HG03571 (cell line): ENCODE measurements at regions not wholly inside any gene's neighbourhood (a gene's known extent, or its start where the extent isn't known, plus 50 kb on each side); places are given as distances from the start of the nearest gene placed in this dataset.

Source experiments
- ATAC-seq: cut with Tn5 transposase; IDR thresholded peaks from one replicate; pipeline ENCODE4 v1.9.1; 2021; ENCODE audit not compliant: unreplicated experiment

DNA sequence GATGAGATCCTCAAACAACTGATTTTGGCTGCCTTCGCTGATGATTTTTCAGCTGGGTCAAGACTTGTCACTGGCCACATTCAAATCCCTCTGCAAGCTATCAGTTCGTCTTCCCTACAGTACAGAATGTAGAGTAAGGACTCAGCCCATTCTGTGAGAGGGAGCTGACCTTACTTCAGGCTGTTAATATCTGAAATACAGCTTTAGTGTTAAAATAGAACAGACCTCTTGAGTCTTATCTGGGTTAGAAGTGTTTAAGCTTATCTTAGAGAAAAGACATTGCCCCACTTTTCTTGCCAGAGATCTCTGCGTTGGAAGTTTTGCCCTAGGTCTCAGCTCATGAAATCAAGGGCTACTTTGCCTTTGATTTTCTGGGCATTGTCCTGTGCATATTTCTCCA lies 383.4 kb upstream of the LARGE1 start:
- no peak for ATAC-seq

DNA sequence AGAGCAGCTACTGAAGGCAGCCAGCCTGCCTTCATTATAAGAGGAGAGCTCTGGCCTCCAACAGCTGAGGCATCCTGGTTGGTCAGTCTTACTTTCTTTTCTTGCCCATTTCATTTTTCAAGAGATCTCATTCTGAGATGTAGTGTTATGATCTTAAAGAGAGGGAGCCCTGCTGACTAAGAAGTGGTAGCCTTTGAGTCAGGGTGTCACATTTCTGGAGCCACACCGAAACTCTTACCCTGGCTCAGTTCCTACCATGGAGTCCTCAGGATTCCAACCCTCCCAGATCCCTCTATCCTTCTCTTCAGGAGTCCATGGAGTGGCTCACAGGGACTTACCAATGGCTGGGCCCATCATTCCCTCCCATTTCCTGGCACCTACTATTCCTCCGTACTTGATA lies 386.1 kb upstream of the LARGE1 start:
- ATAC-seq, result no peak

DNA sequence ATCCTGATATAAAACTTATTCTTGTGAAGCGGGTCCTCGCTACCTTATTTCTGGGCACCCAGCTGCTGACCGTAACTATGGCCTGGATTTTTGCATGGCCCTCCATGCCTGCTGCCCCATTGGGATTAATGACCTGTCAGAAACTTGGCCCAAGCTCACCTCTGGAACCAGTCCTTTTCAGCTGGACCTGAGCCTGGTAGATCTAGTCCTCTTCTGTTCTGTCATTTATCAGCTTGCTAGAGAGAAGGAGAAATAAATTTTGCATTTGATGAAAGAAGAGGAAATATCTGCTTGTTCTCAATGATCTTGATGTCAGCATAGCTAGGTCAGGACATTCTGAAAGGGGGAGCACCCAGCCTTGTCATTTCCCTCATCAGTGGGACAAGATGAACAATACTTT lies 387.8 kb upstream of the LARGE1 start:
- no peak for ATAC-seq

DNA sequence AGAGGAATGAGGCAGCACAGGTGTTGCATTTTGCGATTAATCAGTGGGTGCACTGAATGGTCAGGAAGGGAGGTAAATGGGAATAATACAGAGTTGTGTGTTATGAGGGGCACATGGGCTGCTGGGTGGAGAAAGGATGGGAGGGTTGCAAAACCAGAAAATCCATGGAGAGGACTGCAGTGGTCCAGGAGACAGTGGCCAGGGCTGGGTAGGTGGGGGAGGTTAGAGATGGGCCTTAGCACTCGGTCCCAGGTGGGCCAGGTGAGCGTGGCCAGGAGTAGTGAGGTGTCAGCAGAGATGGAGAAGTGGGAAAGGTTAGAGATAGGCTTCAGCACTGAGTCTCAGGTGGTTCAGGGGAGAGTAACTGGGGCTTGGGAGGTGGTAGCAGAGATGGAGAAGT lies 399.1 kb upstream of the LARGE1 start:
- no peak for ATAC-seq

DNA sequence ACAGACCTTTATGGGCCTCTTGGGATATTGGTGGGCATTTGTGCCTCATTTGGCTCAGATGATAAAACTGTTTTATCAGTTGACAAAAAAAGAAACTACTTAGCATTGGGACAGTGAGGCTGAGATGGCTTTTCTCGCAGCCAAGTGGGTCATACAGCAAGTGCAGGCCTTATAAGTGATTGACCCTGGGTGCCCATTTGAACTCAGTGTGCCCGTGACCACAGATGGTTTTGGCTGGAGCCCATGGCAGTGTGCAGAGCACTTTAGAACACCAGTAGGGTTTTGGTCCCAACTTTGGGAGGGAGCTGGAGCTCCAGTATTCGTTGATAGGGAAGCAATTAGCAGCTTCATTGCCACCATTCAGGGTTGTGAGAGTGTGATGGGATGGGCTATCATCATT lies 404.5 kb upstream of the LARGE1 start:
- no peak for ATAC-seq

DNA sequence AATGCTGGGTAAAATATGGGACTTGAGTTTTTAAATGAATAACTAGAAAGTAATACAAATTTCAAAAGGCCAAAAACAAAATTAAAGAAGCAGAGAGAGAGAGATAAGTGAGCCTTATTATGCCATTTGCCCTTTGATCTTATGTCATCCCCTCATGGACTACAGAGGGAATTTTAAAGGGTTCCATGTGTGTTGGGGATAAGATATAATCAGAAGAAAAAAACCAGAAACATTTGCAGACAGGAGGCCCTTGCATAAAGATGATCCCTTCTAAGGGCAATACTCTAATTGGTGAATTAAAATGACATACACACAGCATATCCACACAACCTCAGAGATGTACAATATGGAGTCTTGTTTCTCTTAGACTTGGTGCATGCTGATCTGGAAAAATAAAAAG lies 406.6 kb upstream of the LARGE1 start:
- no peak for ATAC-seq

DNA sequence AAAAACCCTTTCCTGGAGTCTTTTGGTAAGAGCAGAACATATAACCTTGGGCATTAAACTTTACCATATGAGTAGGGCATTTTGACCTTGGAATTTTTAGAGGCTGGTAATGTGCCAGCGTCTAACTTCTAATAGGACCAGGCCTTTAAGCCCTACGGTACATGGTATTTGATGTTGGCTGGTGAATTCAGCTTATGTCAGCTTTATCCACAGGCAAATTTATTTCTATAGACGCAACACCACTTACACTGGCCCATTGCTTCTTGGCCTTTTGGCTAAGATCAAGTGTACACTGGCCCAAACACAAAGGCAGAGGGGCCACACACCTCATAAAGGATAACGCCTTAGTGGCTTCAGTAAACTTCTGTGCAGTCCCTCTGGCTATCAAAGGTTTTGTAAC lies 410.2 kb upstream of the LARGE1 start:
- no peak for ATAC-seq

DNA sequence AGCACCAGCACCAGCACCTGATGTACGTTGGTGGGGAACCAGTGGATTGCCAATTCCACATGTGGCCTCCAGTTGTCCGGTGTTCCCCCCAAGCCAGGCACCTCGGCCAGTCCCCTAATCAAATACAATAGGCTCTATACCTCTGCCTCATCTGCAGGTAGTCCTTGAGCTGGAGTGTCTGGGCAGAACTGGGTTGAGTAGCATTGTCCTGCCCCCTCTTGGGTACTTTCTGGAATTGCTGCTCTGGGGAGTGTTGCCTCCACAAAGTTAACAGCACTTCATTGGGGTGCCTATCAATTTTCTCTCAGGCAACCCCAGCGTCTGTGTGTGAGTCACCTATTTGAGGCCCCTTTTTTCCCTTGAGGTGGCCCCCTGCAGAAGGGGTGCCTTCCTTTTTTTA lies 413.0 kb upstream of the LARGE1 start:
- no peak for ATAC-seq

DNA sequence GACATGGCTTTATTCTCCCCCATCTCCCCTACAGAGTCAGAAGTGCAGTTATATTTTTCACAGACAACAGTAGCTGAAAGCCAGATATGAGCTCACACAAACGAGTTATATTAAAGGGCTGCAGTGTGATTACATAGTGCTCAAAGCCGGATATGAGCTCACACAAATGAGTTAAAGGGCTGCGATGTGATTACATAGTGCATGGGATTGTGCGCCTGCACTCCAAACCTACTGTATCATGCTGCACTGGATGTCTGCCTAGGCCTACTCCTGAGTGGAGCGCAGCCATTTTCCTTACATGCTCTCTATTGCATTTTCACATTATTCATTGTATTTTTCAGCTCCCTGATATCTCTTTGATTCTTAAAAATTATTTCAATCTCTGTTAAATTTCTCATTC lies 414.6 kb upstream of the LARGE1 start:
- ATAC-seq, result no peak

DNA sequence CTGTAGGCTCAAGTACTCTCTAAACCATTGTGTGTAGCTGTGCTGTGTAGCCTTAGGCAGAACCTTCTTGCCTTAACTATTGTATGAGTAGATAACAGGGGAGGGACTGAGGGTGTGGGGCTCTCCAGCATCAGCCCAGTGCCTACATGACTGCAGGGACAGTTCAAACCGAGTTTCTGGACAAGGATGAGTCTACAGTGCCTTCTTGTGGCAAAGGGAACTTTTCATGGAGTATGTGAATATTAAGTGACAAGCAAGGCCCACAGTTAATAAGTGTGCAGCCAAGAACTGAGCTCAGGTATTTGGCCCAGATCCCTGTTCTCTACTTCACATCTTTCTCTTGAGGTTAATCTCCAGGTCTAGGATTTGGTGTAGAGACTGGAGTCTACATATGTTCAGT lies 424.4 kb upstream of the LARGE1 start:
- no peak for ATAC-seq

DNA sequence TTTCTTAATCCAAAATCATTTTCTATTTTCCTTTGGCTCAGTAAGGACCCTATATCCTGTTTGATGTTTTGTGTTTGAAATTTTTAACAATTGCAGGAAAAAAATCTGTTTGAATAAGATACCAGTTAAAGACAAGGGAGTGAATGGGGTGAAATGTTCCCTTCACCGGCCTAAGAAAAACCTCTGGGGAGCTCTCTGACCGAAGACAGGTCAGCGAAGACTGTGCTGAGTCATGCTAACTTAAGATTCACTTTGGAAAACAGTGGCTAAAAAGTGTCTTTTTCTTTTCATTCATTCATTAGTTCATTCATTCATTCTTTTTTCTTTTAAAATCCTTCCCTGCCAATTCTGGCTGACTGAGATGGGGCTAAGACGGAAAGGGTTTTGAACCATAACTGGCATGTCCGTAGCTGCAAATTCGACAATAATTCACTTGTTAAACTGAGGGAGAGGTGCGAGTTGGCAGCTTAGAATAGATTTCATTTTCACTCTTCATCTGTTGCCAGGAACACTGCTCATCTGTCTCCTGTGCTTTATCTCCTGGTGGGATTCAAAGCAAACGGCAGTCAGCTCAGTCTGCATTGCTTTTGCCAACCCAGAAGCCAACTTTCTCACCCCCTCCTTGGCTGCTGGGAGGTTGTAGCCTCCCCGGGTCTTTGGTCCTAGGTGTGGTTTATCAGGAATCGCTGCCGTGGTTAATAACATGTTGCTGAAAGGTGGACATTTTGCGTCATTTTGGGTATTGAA lies 434.0 kb upstream of the LARGE1 start:
- no peak for ATAC-seq

DNA sequence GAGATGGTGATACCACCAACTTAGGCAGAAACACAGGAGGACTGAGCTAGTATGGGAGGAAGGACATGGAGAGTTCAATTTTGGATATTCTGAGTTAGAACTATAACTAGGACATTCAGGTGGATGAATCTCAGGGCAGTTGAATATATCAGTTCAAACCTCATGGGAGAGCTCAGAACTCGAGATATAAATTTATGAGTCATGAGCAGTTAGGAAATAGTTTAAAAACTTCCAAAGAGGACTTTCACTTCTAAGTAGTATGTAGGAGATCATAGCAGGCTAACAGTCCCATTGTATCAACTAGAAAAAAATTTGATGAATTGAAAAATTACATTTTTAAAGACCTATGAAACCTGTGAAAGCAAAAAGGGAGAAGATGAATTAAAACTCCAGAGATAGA lies 436.2 kb upstream of the LARGE1 start:
- no peak for ATAC-seq

DNA sequence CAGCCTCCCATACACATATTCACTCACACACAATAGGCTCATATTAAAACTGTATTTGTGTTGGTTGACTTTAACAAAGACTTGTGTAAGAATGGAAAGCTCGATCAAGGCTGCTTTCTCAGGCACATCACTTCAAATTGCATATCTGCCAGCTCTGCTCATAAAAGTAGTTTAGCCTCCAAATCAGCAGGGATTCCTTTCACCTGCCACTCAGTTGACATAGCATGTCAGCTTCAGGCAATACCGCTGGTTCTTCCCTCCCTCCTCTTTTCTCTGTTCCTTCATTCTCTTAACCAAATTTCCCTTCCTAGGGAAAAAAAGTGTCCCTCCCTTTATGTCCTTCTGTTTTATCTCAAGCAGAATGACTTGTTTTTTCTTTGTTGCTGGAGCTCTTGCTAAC lies 450.4 kb upstream of the LARGE1 start:
- ATAC-seq, result no peak

DNA sequence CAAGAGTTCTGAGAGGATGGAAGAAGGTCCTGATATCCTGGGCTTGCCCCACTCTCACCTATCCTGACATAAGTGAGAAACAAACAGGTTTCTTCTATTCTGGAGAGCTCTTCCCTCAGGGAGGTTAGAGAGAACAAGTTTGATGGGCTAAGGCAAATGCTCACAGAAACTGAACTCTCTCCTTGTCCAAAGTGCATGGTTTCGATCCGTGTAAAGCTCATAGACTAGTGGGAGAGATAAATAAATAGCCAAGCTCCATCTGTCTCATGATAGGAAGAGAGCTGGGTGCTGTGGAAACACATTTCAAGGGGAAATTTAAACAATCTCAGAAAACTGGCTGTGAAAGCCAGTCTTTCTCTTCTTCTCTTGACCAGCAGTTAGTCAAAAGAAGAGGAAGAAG lies 459.5 kb upstream of the LARGE1 start:
- no peak for ATAC-seq

DNA sequence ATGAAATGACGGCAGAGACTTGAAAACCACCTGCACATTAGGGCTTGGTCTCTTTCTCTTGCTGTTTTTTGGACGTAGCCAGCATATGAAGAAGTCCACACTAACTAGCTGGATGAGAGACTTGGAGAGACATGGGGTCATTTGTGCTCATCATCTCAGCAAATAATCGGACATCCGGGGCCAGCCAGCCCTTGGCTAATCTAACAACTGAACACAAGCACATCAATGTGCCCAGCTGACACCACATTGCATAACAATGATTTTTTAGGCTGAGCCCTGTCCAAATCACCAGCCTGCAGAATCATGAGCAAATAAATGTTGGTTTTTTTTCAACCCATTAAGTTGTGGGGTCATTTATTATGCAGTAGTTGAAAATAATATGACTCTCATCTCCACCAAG lies 460.3 kb upstream of the LARGE1 start:
- ATAC-seq, result no peak

DNA sequence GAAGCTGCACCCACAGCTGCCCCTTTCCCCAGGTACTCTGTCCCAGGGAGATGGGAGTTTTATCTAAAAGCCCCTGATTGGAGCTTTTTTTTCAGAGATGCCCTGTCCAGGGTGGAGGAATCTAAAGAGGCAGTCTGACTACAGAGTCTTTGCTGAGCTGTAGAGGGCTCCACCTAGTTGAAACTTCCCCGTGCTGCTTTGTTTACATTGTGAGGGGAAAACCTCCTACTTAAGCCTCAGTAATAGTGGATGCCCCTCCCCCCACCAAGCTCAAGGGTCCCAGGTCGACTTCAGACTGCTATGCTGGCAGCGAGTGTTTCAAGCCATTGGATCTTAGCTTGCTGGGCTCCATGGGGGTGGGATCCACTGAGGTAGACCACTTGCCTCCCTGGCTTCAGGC lies 470.1 kb upstream of the LARGE1 start:
- no peak for ATAC-seq

DNA sequence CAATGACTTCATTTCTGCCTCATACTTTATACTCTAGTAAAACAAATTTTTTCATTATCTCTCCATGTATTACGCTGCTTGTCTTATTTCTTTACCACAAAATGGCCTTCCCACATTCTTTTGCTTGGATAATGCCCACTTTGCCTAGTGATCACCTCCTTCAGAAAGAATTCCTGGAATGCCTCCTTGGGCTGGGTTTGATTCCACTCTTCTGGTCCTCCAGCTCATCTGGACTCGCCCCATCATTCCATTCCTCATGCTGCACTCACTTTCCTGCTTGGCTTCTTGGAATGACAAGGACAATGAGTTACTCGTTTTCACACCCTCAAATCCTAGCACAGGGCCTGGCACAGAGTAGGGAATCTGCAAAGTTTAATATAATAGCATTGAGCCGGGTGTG lies 475.1 kb upstream of the LARGE1 start:
- no peak for ATAC-seq

DNA sequence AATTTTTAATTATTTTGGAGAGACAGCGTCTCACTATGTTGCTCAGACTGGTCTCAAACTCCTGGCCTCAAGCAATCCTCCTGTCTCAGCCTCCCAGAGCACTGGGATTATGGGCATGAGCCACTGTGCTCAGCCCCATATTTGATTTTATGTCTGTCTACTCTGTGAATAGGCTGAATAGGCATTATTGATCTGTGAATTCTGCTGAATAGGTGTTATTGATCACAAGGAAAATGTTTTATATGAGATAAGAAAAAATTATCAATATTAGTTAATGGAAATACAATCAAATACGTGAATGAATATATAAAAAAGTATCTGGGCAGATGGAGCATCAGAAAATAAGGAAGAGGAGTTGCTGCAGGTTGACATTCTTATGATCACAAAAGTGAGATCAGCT lies 483.4 kb upstream of the LARGE1 start:
- ATAC-seq, result no peak

DNA sequence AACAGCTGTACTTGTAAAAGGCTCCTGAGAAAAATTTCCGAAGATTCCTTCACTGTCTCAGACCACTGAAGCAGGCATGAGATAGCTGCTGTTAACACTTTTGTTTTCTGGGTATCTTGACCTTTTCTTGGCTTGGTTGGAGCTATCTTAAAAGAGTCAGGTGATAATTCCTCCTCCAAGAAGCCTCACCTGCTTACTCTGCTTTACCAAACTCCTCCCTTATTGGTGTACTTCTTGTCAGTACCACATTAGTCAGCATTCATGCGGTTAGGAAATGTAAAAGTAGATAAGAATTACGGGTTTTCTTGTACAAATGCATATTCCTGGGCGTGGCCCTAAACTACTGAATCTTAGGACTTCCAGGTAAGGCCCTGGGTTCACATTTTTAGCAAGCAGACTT lies 489.8 kb upstream of the LARGE1 start:
- ATAC-seq, result no peak

DNA sequence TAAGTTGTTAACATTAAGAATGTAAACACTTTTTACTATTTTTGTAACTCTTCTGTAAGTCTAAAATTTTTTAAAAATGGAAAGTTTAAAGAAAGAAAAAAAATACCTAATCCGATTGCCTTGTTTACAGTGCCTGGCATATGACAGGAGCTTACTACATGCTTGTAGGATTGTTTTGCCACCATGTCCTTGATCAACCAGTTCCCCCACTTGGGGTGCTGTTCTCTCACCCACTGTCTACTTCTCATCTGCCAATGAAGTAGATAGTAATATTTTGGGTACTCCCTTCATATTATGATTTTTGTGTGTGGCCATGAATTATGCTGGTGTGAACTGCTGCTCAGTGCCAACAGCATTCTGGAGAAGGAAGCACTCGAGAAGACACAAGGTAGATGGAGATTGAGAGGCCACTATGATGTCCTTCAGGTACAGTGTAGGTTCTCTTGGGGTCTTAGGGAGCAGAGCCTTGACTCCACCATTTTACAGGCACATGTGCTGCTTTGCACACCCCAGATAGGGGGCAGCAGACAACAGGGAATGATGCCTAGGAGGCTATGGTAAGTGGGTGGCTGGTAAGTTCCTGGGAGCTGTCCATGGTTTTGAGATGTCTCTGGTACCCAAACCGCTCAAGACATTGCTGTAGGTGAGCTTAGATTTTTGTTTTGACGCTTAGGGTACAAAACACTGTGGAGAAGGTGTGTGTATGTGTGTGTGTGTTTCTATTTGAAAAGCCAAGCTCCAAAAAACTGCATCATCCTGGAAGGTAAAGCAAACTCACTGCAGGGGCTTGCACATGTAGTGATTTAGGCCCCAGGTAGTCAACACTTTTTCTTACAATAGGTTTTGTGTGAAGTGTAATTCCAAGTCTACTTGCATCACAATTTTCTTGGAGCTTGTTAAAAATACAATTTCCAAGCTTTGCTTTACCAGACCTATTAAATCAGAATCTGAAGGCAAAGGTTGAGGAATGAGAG lies 494.5 kb upstream of the LARGE1 start:
- no peak for ATAC-seq

DNA sequence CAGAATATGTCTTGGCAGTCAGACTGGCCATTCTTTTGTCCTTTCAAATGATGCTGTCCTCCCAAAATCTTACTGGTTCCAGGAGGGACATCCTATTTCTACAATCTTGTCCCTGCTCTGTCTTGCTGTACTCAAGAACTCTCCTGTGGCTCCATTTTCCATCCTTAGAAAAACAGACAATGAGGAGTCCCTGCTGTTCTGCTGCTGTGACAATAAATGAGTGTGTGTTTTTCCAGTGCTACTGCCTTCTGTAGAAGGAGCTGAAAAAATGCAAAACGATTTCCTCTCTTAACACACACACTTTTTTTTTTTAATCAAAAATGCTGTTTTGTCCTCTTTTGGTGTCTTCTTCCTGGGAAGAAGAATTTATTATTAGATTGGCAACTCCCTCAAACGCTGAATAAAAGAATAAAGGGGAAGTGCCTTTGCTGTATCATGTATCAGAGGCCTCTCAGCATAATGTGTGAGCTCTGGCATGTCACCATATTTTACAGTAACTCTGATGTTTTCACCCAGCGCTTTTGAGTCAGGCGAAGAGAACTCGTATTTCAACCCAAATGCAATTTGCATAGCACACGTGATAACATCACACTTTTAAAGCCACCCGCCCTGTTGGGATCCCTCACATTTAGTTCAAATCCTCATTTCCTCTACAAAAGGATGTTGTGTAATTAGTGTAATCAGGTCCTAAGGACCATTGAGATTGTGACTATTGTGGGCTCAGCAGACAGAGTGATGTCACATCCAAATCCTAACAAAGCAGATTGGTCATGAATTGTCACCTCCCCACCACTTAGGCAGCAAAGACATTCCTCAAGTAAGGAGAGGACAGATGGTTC lies 496.0 kb upstream of the LARGE1 start:
- ATAC-seq, result no peak
